Activated naive CD4-positive, alpha-beta T cell treated with anti-CD3 and anti-CD28 coated beads, Interleukin-2, amount 50 U/mL, for 72 hours (primary cell): ENCODE measurements at regions not wholly inside any gene's neighbourhood (a gene's known extent, or its start where the extent isn't known, plus 50 kb on each side); places are given as distances from the start of the nearest gene placed in this dataset.

ENCODE experiments used
- ATAC-seq, 2 donors: fragments of 150-1000 bp; cut with Tn5 transposase; 2 replicates each; pipeline ENCODE4 v1.10.0; 2021; ENCODE audit warnings: mild to moderate bottlenecking in 2 of 2, moderate library complexity in 2 of 2
- DNase-seq, 2 donors: peaks; one replicate each; pipeline ENCODE4 v3.0.0; 2021 to 2022; ENCODE audit warnings: low spot score in 2 of 2
- H3K27ac Mint-ChIP-seq, 2 donors: one replicate each; pipeline ENCODE4 v1.8.0; 2022; ENCODE audit warnings: mild to moderate bottlenecking in 2 of 2, mixed read lengths in 2 of 2
- H3K36me3 Mint-ChIP-seq, 2 donors: one replicate each; pipeline ENCODE4 v1.8.0; 2022; ENCODE audit warnings: mixed read lengths in 2 of 2
- H3K9me3 Mint-ChIP-seq, 2 donors: one replicate each; pipeline ENCODE4 v1.8.0; 2022; ENCODE audit warnings: mixed read lengths in 2 of 2

- Mint-ChIP-seq H3K27ac (no peak overlapping the region), H3K9me3 (no peaks in the 10 kb centered on the region), H3K36me3 (no peaks in the 10 kb centered on the region)
- no peak for ATAC-seq
- no peak for DNase-seq
Observed at GRCh38 chr6:169079650-169080049, 174.0 kb downstream of the THBS2 start.

DNA sequence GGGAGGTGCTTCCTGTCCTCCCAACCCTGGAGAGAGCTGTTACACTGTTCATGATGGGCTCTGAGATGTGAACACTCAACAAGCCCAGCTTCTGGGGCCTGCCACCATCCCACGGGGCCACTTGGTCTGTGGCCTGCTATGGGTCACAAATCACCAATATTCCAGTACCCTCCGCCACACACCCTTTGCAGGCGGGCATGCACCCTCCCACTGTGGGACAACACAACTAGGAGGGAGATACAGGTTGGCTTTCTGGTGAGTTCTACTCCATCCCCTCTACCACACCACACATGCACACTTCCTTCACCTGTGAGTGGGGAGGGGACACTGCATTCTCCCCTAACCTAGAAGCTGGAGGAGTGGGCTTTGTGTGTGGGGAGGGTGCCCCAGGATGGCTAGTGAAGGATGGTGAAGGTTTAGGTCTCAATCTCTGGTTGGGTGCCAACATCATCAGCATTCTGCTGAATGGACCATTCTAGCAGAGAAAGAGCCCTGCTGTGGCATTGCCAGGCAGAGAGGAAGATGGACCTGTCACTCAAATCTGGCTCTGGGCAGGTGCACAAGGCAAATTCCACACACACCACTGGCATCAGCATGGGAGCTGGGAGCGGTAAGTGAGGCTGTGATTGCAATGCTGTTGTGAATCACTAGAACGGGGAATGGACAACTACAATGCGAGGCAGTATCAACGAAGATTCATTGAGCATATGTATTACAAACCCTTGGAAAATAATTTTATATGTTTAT is 175.1 kb downstream of the THBS2 start:
- Mint-ChIP-seq H3K36me3 (no peaks in the 10 kb centered on the region), H3K27ac (no peak overlapping the region), H3K9me3 (no peaks in the 10 kb centered on the region)
- ATAC-seq (no peak), DNase-seq (no peak)

GRCh38 chr6:169075915-169076654 is 177.6 kb downstream of the THBS2 start:
- DNase-seq = no peak
- no peaks in the 10 kb centered on the region for H3K9me3 Mint-ChIP-seq
- no peak overlapping the region for H3K27ac Mint-ChIP-seq
- no peak for ATAC-seq
- no peaks in the 10 kb centered on the region for H3K36me3 Mint-ChIP-seq

DNA sequence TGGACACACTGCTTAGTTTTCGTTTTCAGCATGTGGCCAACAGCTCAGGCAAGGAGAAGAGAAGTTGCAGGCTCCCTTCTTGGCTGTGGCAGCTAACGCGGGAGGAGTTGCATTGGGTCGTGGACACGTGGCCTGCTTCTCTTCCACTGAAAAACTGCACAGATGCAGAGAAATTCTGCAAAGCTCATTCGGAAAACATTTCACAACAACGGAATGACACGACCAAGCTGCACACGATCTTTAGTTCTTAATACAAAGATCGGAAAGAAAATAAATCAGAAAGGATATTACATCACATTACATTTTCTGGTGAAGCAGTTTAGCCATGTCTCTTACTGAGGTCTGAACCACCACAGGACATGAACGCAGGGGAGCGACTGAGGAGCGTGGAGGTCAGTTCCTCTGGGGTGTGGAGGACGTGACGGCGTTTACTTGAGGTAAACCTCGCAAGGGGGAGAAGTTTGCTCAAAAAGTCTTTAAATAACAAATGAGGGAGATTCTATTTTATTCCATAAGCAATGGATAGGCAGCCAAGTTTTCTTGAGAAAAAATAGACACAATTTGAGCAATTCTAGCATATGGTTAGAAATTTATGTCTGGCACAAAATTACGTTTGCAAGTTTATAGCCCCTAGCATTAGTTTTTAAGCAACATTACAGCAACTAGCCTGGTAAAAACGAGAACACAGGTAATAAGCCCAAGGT is 178.3 kb downstream of the THBS2 start:
- H3K36me3 Mint-ChIP-seq = no peaks in the 10 kb centered on the region
- DNase-seq (no peak), ATAC-seq (no peak)
- no peak overlapping the region for H3K27ac Mint-ChIP-seq
- H3K9me3 Mint-ChIP-seq = no peaks in the 10 kb centered on the region

DNA sequence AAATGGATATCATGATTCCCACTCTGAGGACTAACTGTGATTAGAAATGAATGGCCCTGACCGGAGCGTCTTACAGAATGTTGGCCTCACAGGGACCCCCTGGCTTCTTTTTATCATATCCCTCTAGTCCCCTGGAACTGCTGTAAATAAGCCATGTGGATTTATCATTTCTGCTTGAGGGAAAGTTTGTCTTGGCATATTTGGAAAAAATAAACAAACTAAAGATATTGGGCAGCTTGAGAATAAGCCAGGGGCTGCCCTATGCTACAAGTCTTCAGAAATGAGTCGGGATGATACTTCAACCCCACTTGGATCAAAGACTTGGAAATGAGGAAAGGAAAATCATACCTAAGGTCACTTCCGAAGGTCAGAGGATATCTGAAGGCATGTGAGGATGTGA is 179.1 kb downstream of the THBS2 start:
- no peak for ATAC-seq
- DNase-seq = no peak
- H3K27ac Mint-ChIP-seq = no peak overlapping the region
- H3K36me3 Mint-ChIP-seq = no peaks in the 10 kb centered on the region
- no peaks in the 10 kb centered on the region for H3K9me3 Mint-ChIP-seq

DNA sequence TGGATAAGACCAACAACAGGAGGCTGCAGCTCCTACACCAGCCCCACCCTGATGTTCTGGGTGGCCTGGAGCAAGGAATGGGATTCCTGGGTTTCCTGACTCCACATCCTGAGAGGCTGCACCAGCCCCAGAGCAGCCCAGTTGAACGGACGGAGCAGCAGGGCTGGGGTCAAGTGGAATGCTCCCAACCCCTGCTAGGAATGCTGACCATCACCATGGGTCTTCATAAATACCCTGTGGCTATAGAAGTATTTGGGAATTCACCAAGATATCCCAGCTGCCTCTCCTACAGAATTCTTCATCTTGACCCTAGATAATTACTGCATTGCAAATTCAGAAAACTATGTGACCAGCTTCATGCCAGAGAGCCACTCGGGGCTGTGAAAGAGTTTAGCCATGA is 180.3 kb downstream of the THBS2 start:
- Mint-ChIP-seq H3K9me3 (no peaks in the 10 kb centered on the region), H3K27ac (no peak overlapping the region), H3K36me3 (no peaks in the 10 kb centered on the region)
- ATAC-seq (no peak), DNase-seq (no peak)

GRCh38 chr6:169072127-169073042 is 181.3 kb downstream of the THBS2 start:
- ATAC-seq (no peak), DNase-seq (no peak)
- Mint-ChIP-seq H3K36me3 (no peaks in the 10 kb centered on the region), H3K9me3 (peaks cover 0 to 1% of the 10 kb centered on the region in 2 donors), H3K27ac (no peak overlapping the region)

DNA sequence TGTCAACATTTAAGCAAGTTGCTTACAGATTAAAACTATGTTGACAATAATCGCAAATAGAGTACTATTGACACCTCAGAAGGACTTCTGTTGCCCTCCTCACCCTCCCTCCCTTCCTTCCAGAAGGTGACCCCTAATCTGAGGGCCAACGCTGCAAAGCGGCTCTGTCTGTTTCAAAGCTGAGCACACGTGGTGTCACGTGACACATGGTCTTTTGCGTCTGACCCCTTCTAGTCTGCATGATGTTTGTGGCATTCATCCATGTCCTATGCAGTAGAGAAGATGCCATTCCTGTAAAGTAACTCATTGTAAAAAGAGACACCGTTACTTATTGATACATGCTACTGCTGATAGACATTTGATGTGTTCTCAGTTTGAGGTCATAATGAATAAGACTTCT is 182.3 kb downstream of the THBS2 start:
- DNase-seq (no peak), ATAC-seq (no peak)
- no peaks in the 10 kb centered on the region for H3K36me3 Mint-ChIP-seq
- peaks cover 0 to 4% of the 10 kb centered on the region in 2 donors for H3K9me3 Mint-ChIP-seq
- no peak overlapping the region for H3K27ac Mint-ChIP-seq

DNA sequence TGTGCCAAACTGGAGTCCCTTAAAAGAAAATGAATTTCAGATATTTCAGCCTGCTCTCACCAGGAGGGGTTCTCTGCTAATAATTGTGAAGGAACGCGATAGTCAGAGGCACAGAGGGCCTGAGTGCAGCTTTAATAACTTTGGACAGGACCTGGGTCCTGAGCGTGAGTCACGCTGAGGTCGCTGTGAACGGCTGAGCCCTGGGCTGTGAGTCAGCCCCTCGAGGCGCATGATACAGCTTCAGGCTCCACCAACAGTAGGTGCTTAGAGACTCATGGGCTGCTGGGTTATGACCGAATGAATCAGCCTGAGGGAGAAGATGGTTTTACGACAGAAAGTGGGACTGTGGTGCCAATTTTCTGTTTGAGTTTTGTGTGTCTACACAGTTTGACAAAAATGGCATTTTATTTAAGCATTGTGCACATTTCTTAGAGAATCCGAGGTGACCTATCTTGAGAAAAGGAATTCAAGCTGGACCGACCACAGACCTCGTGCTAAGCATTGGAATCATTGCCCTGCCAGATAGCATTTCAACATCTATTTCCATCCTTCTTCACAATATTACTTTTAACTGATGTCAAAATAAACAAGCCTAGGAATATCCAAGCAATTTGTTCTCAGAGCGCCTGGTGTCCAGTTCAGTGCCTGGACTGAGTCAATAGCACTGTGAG is 183.0 kb downstream of the THBS2 start:
- DNase-seq (no peak), ATAC-seq (no peak)
- H3K36me3 Mint-ChIP-seq = no peaks in the 10 kb centered on the region
- H3K9me3 Mint-ChIP-seq = peaks cover 0 to 4% of the 10 kb centered on the region in 2 donors
- H3K27ac Mint-ChIP-seq = no peak overlapping the region

GRCh38 chr6:169069356-169069755 is 184.3 kb downstream of the THBS2 start:
- Mint-ChIP-seq H3K36me3 (no peaks in the 10 kb centered on the region), H3K9me3 (peaks cover 0 to 4% of the 10 kb centered on the region in 2 donors)

GRCh38 chr6:169064194-169064593 is 189.5 kb downstream of the THBS2 start:
- no peaks in the 10 kb centered on the region for H3K36me3 Mint-ChIP-seq
- ATAC-seq (no peak), DNase-seq (no peak)
- no peak overlapping the region for H3K27ac Mint-ChIP-seq
- H3K9me3 Mint-ChIP-seq = peaks cover 4 to 8% of the 10 kb centered on the region in 2 donors

More at GRCh38 chr6:169069356-169069755, 184.3 kb downstream of the THBS2 start:
- H3K27ac Mint-ChIP-seq = no peak overlapping the region
- DNase-seq = no peak
- no peak for ATAC-seq

DNA sequence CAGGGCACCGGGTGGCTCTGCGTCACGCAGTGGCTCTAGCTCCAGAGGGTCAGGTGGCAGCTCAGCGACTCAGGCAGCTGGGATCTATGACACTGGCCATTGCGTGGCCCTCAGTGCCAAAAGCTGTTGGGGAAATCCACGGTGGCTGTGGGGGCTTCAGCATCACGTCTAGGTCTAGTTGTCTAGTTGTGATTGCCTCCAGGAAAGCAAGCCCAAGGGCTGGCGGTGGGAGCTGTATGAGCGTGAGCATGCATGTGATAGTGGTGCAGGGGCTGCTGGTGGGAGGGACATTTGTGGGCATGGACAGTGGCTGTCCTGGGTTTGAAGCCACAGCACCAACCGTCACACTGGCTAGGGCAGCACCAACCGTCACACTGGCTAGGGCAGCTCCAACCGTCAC is 191.4 kb downstream of the THBS2 start:
- Mint-ChIP-seq H3K9me3 (peaks cover 2 to 8% of the 10 kb centered on the region in 2 donors), H3K27ac (no peak overlapping the region), H3K36me3 (no peaks in the 10 kb centered on the region)
- no peak for DNase-seq
- no peak for ATAC-seq

DNA sequence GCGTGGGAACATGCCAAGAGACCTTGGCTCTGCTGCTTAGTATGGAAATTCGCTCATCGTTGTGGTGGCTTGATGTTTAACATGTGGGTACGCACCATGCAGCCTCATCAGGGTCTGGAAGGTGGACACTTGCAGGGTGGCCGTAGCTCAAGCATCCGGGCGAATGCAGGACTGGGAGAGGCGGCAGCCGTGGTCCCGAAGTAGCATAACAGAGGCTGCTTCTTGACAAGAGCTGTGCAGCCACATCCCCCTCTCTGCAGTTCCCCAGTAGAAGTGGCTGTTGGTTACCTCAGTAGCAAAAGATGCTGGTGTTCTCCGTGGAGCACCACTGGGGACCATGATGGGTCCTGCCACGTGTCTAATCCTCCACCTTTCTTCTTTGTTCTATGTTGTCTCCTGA is 195.0 kb downstream of the THBS2 start:
- Mint-ChIP-seq H3K9me3 (peaks cover 0 to 8% of the 10 kb centered on the region in 2 donors), H3K27ac (no peak overlapping the region), H3K36me3 (no peaks in the 10 kb centered on the region)
- no peak for DNase-seq
- no peak for ATAC-seq

- H3K9me3 Mint-ChIP-seq = no peaks in the 10 kb centered on the region
- H3K36me3 Mint-ChIP-seq = no peaks in the 10 kb centered on the region
Observed at GRCh38 chr6:169052462-169052861, 201.2 kb downstream of the THBS2 start.

GRCh38 chr6:169051371-169051770 is 202.3 kb downstream of the THBS2 start:
- Mint-ChIP-seq H3K36me3 (no peaks in the 10 kb centered on the region), H3K9me3 (no peaks in the 10 kb centered on the region), H3K27ac (no peak overlapping the region)
- DNase-seq (no peak), ATAC-seq (no peak)

More at GRCh38 chr6:169052462-169052861, 201.2 kb downstream of the THBS2 start:
- ATAC-seq (no peak), DNase-seq (no peak)
- no peak overlapping the region for H3K27ac Mint-ChIP-seq

DNA sequence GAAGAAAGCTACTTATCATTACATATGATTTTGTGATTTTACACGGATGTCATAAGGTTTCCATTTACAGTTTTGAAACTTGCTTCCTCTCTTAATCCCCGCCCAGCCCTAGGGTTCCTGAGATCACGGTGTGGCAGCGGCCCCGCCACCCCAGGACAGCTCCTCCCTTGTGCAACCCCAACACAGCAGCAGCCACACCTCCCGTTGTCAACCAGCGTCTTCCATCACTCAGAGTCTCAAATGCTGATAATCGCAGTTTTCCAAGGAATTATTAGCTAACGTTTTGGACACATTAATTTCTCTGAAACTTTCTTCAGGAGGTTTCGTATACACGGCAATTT is 204.8 kb downstream of the THBS2 start:
- no peak for DNase-seq
- Mint-ChIP-seq H3K9me3 (no peaks in the 10 kb centered on the region), H3K27ac (no peak overlapping the region), H3K36me3 (no peaks in the 10 kb centered on the region)
- no peak for ATAC-seq
